Panc1 (cell line): ENCODE measurements at regions not wholly inside any gene's neighbourhood (a gene's known extent, or its start where the extent isn't known, plus 50 kb on each side); places are given as distances from the start of the nearest gene placed in this dataset.

ENCODE experiments used
- CTCF ChIP-seq: fragments of 450-650 bp; IDR thresholded peaks from 2 replicates; pipeline ENCODE4 v1.5.1; 2017; ENCODE audit warnings: mild to moderate bottlenecking
- POLR2AphosphoS5 ChIP-seq: IDR thresholded peaks from 2 replicates; pipeline ENCODE4 v1.6.1; 2012; ENCODE audit warnings: mild to moderate bottlenecking, low read depth, low read length, moderate library complexity
- SIN3A ChIP-seq: IDR thresholded peaks from 2 replicates; pipeline ENCODE4 v1.6.1; 2012; ENCODE audit warnings: low read depth, mild to moderate bottlenecking, low read length, moderate library complexity, borderline replicate concordance; ENCODE audit not compliant: insufficient read depth

- TF ChIP-seq CTCF (no peak), POLR2AphosphoS5 (no peak), SIN3A (no peak)
These were observed 357.5 kb upstream of the CADM2 start for GRCh38 chr3:84601303-84601702.
